Muscle layer of duodenum (tissue), 2 donors: ENCODE measurements at regions not wholly inside any gene's neighbourhood (a gene's known extent, or its start where the extent isn't known, plus 50 kb on each side); places are given as distances from the start of the nearest gene placed in this dataset.

Source experiments
- H3K27ac ChIP-seq: one replicate; pipeline ENCODE4 v1.7.0; 2013; ENCODE audit warnings: mild to moderate bottlenecking, low read length
- H3K27me3 ChIP-seq: one replicate; pipeline ENCODE4 v1.7.0; 2013; ENCODE audit warnings: low read depth, mild to moderate bottlenecking, control low read depth, low read length
- H3K36me3 ChIP-seq, 2 donors: one replicate each; pipeline ENCODE4 v1.7.0; 2013; ENCODE audit warnings: low read length in 2 of 2, control low read depth in 1 of 2, mild to moderate bottlenecking in 1 of 2; ENCODE audit not compliant: insufficient read depth in 2 of 2, control insufficient read depth in 1 of 2
- H3K4me1 ChIP-seq, 2 donors: one replicate each; pipeline ENCODE4 v1.7.0; 2013; ENCODE audit warnings: low read length in 2 of 2, mild to moderate bottlenecking in 2 of 2, control low read depth in 1 of 2, moderate library complexity in 1 of 2; ENCODE audit not compliant: insufficient read depth in 2 of 2, control insufficient read depth in 1 of 2
- H3K4me3 ChIP-seq, 2 donors: one replicate each; pipeline ENCODE4 v1.7.0; 2013; ENCODE audit warnings: low read length in 2 of 2, low read depth in 1 of 2, mild to moderate bottlenecking in 1 of 2
- H3K9me3 ChIP-seq, 2 donors: one replicate each; pipeline ENCODE4 v1.7.0; 2013; ENCODE audit warnings: low read length in 2 of 2, control low read depth in 1 of 2, mild to moderate bottlenecking in 1 of 2; ENCODE audit not compliant: control insufficient read depth in 1 of 2
- donor health status: healthy.

GRCh38 chr10:52853704-52854103 is 81.1 kb upstream of the MBL2 start:
- no peak overlapping the region for H3K27ac ChIP-seq
- H3K4me1 ChIP-seq: no peaks in the 10 kb centered on the region
- H3K4me3 ChIP-seq: no peak overlapping the region
- H3K27me3 ChIP-seq: no peaks in the 10 kb centered on the region
- H3K36me3 ChIP-seq: no peaks in the 10 kb centered on the region
- H3K9me3 ChIP-seq: no peaks in the 10 kb centered on the region

GRCh38 chr10:52836816-52837215 is 64.2 kb upstream of the MBL2 start:
- no peak overlapping the region for H3K4me3 ChIP-seq
- peaks cover 0 to 11% of the 10 kb centered on the region in 2 donors for H3K9me3 ChIP-seq
- no peaks in the 10 kb centered on the region for H3K4me1 ChIP-seq
- no peaks in the 10 kb centered on the region for H3K27me3 ChIP-seq
- H3K27ac ChIP-seq: no peak overlapping the region
- no peaks in the 10 kb centered on the region for H3K36me3 ChIP-seq
